ENCODE measurements at regions not wholly inside any gene's neighbourhood (a gene's known extent, or its start where the extent isn't known, plus 50 kb on each side); places are given as distances from the start of the nearest gene placed in this dataset.
"Not testable (repeated sequence)": the region's sequence is repeated elsewhere in the genome, so short reads cannot be mapped to it uniquely, and the experiment has no call there.

DNA sequence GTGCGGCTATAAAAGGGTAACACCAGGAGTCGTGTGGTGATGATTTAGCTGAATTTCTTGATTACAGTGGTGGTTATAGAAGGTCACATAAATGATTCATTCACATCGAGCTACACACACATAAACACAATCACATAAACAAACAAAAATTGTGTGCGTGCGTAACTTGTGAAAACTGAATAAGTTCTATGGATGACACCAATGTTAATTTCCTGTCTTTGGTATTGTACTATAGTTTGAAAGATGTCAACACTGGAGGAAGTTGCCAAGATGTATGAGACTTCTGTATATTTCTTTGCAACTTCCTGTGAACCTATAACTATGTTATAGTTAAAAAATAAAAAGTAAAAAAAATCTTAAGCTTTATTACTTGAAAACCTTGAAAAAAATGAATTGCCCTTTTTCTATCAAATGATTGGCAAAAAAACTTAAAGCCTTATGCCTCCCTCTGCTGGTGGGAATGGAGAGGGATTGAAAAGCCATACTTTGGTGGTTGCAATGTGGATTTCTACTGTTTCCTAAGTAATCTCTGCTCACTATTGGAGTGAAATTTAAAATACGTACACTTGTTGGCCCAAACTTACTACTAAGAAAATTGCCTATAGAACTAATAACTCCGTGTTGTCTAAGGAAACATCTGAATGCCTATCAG is 227.7 kb downstream of the RPIA start:
- peak in 1 of 4 donors; percentile 14 for DNase-seq
- ATAC-seq = no peak
- Histone ChIP-seq H3K4me3 (no peak overlapping the region), H3K4me1 (no peaks in the 10 kb centered on the region), H3K27ac (no peak overlapping the region), H3K27me3 (no peaks in the 10 kb centered on the region), H3K36me3 (replicated peaks in 1 of 2; ENCODE audit: insufficient read depth in 1 of 2, low read depth in 2 of 2) (no peaks in the 10 kb centered on the region), H3K9me3 (no peaks in the 10 kb centered on the region)
- intact Hi-C loops (cut with DNase I) = no loop called here
- 29 to 45% methylated on average over 7 of the region's 7 CpGs for WGBS, 2 donors
- TF ChIP-seq POLR2A (IDR thresholded peaks at IDR 0.05) = no peak
- TF ChIP-seq, protein P1, sequence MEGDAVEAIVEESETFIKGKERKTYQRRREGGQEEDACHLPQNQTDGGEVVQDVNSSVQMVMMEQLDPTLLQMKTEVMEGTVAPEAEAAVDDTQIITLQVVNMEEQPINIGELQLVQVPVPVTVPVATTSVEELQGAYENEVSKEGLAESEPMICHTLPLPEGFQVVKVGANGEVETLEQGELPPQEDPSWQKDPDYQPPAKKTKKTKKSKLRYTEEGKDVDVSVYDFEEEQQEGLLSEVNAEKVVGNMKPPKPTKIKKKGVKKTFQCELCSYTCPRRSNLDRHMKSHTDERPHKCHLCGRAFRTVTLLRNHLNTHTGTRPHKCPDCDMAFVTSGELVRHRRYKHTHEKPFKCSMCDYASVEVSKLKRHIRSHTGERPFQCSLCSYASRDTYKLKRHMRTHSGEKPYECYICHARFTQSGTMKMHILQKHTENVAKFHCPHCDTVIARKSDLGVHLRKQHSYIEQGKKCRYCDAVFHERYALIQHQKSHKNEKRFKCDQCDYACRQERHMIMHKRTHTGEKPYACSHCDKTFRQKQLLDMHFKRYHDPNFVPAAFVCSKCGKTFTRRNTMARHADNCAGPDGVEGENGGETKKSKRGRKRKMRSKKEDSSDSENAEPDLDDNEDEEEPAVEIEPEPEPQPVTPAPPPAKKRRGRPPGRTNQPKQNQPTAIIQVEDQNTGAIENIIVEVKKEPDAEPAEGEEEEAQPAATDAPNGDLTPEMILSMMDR (IDR thresholded peaks at IDR 0.05) = peak in 6 of 7 experiments; percentile 32 to 58 (median 46)

DNA sequence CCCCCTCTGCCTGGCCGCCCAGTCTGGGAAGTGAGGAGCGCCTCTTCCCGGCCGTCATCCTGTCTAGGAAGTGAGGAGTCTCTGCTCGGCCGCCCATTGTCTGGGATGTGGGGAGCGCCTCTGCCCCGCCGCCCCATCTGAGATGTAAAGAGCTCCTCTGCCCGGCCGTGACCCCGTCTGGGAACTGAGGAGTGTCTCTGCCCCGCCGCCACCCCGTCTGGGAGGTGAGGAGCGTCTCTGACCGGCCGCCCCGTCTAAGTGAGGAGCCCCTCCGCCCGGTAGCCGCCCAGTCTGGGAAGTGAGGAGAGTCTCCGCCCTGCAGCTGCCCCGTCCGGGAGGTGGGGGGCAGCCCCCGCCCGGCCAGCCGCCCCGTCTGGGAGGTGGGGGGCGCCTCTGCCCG is 228.9 kb downstream of the RPIA start:
- ATAC-seq; DNase-seq; H3K36me3 ChIP-seq (replicated peaks in 1 of 2; ENCODE audit: insufficient read depth in 1 of 2, low read depth in 2 of 2); H3K27me3 ChIP-seq; H3K4me3 ChIP-seq; H3K4me1 ChIP-seq; intact Hi-C loops (cut with DNase I); H3K27ac ChIP-seq; H3K9me3 ChIP-seq: not testable (repeated sequence)
- 87 to 91% methylated on average over 20 to 26 of the region's 31 CpGs for WGBS, 2 donors

DNA sequence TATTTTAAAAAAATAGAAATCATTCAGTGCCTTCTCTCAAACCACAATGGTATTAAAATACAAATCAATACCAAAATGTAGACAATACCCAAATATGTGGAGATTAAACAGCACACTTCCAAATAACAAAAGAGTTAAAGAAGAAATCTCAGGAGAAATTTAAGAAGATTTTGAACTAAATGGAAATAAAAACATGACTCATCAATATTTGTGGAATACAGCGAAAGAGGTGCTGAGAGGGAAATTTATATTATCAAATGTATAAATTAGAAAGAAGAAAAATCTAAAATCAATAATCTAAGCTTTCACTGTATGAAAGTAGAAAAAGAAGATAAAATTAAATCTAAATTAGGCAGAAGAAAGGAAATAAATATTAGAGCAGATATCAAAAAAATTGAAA is 233.1 kb downstream of the RPIA start:
- WGBS, 2 donors = 77 to 90% methylated on average over 1 of the region's 1 CpG
- DNase-seq (no peak), ATAC-seq (no peak)
- Histone ChIP-seq H3K9me3 (no peaks in the 10 kb centered on the region), H3K27me3 (no peaks in the 10 kb centered on the region), H3K4me1 (no peaks in the 10 kb centered on the region), H3K36me3 (replicated peaks in 1 of 2; ENCODE audit: insufficient read depth in 1 of 2, low read depth in 2 of 2) (no peaks in the 10 kb centered on the region), H3K4me3 (no peak overlapping the region), H3K27ac (no peak overlapping the region)
- no peak for TF ChIP-seq POLR2A (IDR thresholded peaks at IDR 0.05)
- intact Hi-C loops (cut with DNase I) = no loop called here

DNA sequence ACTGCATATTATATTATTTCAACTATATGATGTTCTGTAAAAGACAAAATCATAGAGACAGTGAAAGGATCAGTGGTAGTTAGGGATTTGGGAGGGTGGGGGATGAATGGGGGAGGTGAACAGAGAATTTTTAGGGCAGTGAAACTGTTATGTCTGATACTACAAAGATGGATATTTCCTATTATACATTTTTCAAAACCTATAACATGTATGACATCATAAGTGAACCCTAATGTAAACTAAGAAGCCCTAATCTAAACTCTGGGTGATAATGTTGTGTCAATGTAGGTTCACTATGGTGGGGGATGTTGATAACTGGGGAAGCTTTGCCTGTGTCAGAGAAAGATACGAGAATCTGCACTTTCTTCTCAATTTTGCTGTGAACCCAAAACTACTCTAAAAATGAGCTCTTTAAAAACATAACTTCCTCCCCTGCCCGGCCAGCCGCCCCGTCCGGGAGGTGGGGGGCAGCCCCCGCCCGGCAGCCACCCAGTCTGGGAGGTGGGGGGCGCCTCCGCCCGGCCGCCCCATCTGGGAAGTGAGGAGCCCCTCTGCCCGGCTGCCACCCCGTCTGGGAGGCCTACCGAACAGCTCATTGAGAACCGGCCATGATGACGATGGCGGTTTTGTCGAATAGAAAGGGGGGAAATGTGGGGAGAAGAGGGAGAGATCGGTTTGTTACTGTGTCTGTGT is 234.4 kb downstream of the RPIA start:
- DNase-seq (no peak), ATAC-seq (no peak)
- Histone ChIP-seq H3K27me3 (no peaks in the 10 kb centered on the region), H3K27ac (no peak overlapping the region), H3K4me3 (no peak overlapping the region), H3K9me3 (no peaks in the 10 kb centered on the region), H3K36me3 (replicated peaks in 1 of 2; ENCODE audit: insufficient read depth in 1 of 2, low read depth in 2 of 2) (no peaks in the 10 kb centered on the region), H3K4me1 (no peaks in the 10 kb centered on the region)
- intact Hi-C loops (cut with DNase I) = no loop called here
- TF ChIP-seq, protein P1 (IDR thresholded peaks at IDR 0.05) = no peak
- no peak for TF ChIP-seq POLR2A (IDR thresholded peaks at IDR 0.05)
- WGBS, 2 donors = 85 to 93% methylated on average over 19 of the region's 19 CpGs

DNA sequence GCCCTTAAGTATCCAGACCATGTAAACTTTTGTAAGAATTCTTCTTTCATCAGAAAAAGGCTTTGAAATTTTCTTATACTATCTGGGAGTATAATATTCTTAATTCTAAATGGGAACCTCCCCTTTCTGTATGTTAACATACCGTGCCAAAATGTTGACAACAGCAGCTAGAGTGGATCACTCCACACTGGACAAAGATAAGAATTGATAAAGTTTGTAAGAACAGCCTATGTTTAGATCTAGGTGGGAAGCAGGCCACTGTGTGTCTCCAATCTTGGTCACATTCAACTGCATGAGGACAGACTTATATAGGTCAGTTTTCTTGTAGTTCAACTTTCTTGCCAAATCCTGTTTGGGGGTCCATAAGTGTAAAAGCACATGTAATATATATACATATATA is 235.7 kb downstream of the RPIA start:
- Histone ChIP-seq H3K27ac (no peak overlapping the region), H3K4me3 (no peak overlapping the region), H3K4me1 (no peaks in the 10 kb centered on the region), H3K36me3 (replicated peaks in 1 of 2; ENCODE audit: insufficient read depth in 1 of 2, low read depth in 2 of 2) (no peaks in the 10 kb centered on the region), H3K9me3 (no peaks in the 10 kb centered on the region), H3K27me3 (no peaks in the 10 kb centered on the region)
- intact Hi-C loops (cut with DNase I) = no loop called here
- DNase-seq = no peak
- ATAC-seq = no peak
- WGBS, 2 donors = 39 to 42% methylated on average over 1 of the region's 1 CpG
- TF ChIP-seq, protein P1 (IDR thresholded peaks at IDR 0.05) = no peak
- no peak for TF ChIP-seq POLR2A (IDR thresholded peaks at IDR 0.05)

DNA sequence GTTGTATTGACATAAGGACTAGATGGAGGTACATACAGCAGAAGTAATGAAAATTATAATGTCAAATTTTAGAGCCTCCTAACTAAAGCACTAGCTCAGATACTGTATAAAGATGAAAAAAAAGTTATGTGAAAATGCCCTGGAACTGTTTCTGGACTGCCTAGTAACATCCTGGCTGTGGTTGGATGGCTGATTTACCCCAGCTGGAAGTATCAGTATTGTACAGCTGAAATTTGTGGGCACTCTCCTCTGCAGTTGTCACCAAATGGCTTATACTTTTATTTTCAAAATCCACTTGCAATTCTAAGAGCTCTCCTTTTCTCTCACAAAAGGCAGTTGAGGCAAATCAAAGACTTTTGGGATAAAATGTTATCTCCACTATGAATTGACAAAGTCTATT is 239.2 kb downstream of the RPIA start:
- DNase-seq (no peak), ATAC-seq (no peak)
- no peaks in the 10 kb centered on the region for H3K36me3 ChIP-seq (replicated peaks in 1 of 2; ENCODE audit: insufficient read depth in 1 of 2, low read depth in 2 of 2)
- no peak overlapping the region for H3K4me3 ChIP-seq
- no peak for TF ChIP-seq POLR2A (IDR thresholded peaks at IDR 0.05)
- TF ChIP-seq, protein P1 (IDR thresholded peaks at IDR 0.05) = no peak
- intact Hi-C loops (cut with DNase I) = no loop called here
- H3K27me3 ChIP-seq = no peaks in the 10 kb centered on the region
- H3K9me3 ChIP-seq = no peaks in the 10 kb centered on the region
- no peak overlapping the region for H3K27ac ChIP-seq
- H3K4me1 ChIP-seq = no peaks in the 10 kb centered on the region
